ENCODE measurements at regions not wholly inside any gene's neighbourhood (a gene's known extent, or its start where the extent isn't known, plus 50 kb on each side); places are given as distances from the start of the nearest gene placed in this dataset.

- no peak for ATAC-seq
- H3K4me1 ChIP-seq, result no peaks in the 10 kb centered on the region
- TF ChIP-seq POLR2A (IDR thresholded peaks at IDR 0.05), result no peak
- no peak for TF ChIP-seq POLR2AphosphoS5 (IDR thresholded peaks at IDR 0.05)
- no peak for TF ChIP-seq EP300 (IDR thresholded peaks at IDR 0.05)
- TF ChIP-seq CTCF (IDR thresholded peaks at IDR 0.05), result no peak
Measured at GRCh38 chr7:13827716-13828115, 161.8 kb downstream of the ETV1 start.

GRCh38 chr7:13829231-13829630 is 160.2 kb downstream of the ETV1 start:
- Histone ChIP-seq H3K4me1 (peaks cover 0 to 5% (median 0%) of the 10 kb centered on the region in 3 donors), H3K27me3 (no peaks in the 10 kb centered on the region), H3K36me3 (no peaks in the 10 kb centered on the region), H3K9me3 (no peaks in the 10 kb centered on the region), H3K27ac (no peak overlapping the region), H3K4me3 (no peak overlapping the region)
- TF ChIP-seq POLR2A (IDR thresholded peaks at IDR 0.05), result no peak
- no peak for TF ChIP-seq POLR2AphosphoS5 (IDR thresholded peaks at IDR 0.05)
- TF ChIP-seq EP300 (IDR thresholded peaks at IDR 0.05), result no peak
- TF ChIP-seq CTCF (IDR thresholded peaks at IDR 0.05), result no peak
- no peak for ATAC-seq
- WGBS, 2 donors (ENCODE audit: low coverage in 1 of 2), result 72% methylated on average over 2 of the region's 2 CpGs

More at GRCh38 chr7:13827716-13828115, 161.8 kb downstream of the ETV1 start:
- H3K4me3 ChIP-seq, result no peak overlapping the region
- 74 to 79% methylated on average over 5 of the region's 5 CpGs for WGBS, 2 donors (ENCODE audit: low coverage in 1 of 2)
- H3K36me3 ChIP-seq, result no peaks in the 10 kb centered on the region
- no peak overlapping the region for H3K27ac ChIP-seq
- H3K9me3 ChIP-seq, result no peaks in the 10 kb centered on the region
- H3K27me3 ChIP-seq, result no peaks in the 10 kb centered on the region

GRCh38 chr7:13829914-13830900 is 159.3 kb downstream of the ETV1 start:
- Histone ChIP-seq H3K4me1 (peaks cover 0 to 6% (median 0%) of the 10 kb centered on the region in 3 donors), H3K27ac (no peak overlapping the region), H3K36me3 (no peaks in the 10 kb centered on the region), H3K9me3 (no peaks in the 10 kb centered on the region), H3K27me3 (no peaks in the 10 kb centered on the region), H3K4me3 (no peak overlapping the region)
- no peak for ATAC-seq
- WGBS, 2 donors (ENCODE audit: low coverage in 1 of 2), result 29 to 41% methylated on average over 5 to 6 of the region's 6 CpGs
- TF ChIP-seq CTCF (IDR thresholded peaks at IDR 0.05), result no peak
- TF ChIP-seq EP300 (IDR thresholded peaks at IDR 0.05), result no peak
- no peak for TF ChIP-seq POLR2A (IDR thresholded peaks at IDR 0.05)
- no peak for TF ChIP-seq POLR2AphosphoS5 (IDR thresholded peaks at IDR 0.05)

- no peak overlapping the region for H3K27ac ChIP-seq
- H3K36me3 ChIP-seq, result no peaks in the 10 kb centered on the region
- H3K4me1 ChIP-seq, result peaks cover 0 to 6% (median 0%) of the 10 kb centered on the region in 3 donors
- TF ChIP-seq CTCF (IDR thresholded peaks at IDR 0.05) (no peak), POLR2AphosphoS5 (IDR thresholded peaks at IDR 0.05) (no peak), EP300 (IDR thresholded peaks at IDR 0.05) (no peak), POLR2A (IDR thresholded peaks at IDR 0.05) (no peak)
- H3K27me3 ChIP-seq, result no peaks in the 10 kb centered on the region
- no peak for ATAC-seq
- no peak overlapping the region for H3K4me3 ChIP-seq
- H3K9me3 ChIP-seq, result no peaks in the 10 kb centered on the region
Measured at GRCh38 chr7:13832346-13832745, 157.1 kb downstream of the ETV1 start.

- Histone ChIP-seq H3K27me3 (no peaks in the 10 kb centered on the region), H3K4me1 (peaks cover 0 to 6% (median 0%) of the 10 kb centered on the region in 3 donors), H3K36me3 (no peaks in the 10 kb centered on the region), H3K4me3 (no peak overlapping the region), H3K27ac (no peak overlapping the region), H3K9me3 (no peaks in the 10 kb centered on the region)
- TF ChIP-seq POLR2AphosphoS5 (IDR thresholded peaks at IDR 0.05) (no peak), EP300 (IDR thresholded peaks at IDR 0.05) (no peak), POLR2A (IDR thresholded peaks at IDR 0.05) (no peak), CTCF (IDR thresholded peaks at IDR 0.05) (no peak)
- ATAC-seq, result no peak
- 48 to 71% methylated on average over 6 of the region's 6 CpGs for WGBS, 2 donors (ENCODE audit: low coverage in 1 of 2)
Measured at GRCh38 chr7:13834328-13834761, 155.1 kb downstream of the ETV1 start.
